Vagina (tissue), 2 donors: ENCODE measurements at regions not wholly inside any gene's neighbourhood (a gene's known extent, or its start where the extent isn't known, plus 50 kb on each side); places are given as distances from the start of the nearest gene placed in this dataset.
"Not testable (repeated sequence)": the region's sequence is repeated elsewhere in the genome, so short reads cannot be mapped to it uniquely, and the experiment has no call there.

Experiments
- POLR2A ChIP-seq, 2 donors: fragments of 450-650 bp; IDR thresholded peaks; one replicate each; pipeline ENCODE4 v1.6.1; 2017; ENCODE audit warnings: antibody characterized with exemption in 2 of 2, mild to moderate bottlenecking in 2 of 2, moderate library complexity in 2 of 2
- POLR2AphosphoS5 ChIP-seq, 2 donors: sonication (generic); formaldehyde crosslinking; IDR thresholded peaks; one replicate each; pipeline ENCODE4 v1.9.0; 2017; ENCODE audit warnings: antibody characterized with exemption in 2 of 2, mild to moderate bottlenecking in 2 of 2, low read depth in 1 of 2; ENCODE audit not compliant: insufficient read depth in 1 of 2
- TF ChIP-seq, protein P1 (sequence below), 3 experiments: fragments of 450-650 bp in 2 of 3; fragments of 200-600 bp in 1 of 3; sonication (generic) in 1 of 3; IDR thresholded peaks; one replicate each; pipeline ENCODE4 v1.5.1; 2017 to 2019; ENCODE audit warnings: antibody characterized with exemption in 3 of 3, mild to moderate bottlenecking in 2 of 3, moderate library complexity in 2 of 3

DNA sequence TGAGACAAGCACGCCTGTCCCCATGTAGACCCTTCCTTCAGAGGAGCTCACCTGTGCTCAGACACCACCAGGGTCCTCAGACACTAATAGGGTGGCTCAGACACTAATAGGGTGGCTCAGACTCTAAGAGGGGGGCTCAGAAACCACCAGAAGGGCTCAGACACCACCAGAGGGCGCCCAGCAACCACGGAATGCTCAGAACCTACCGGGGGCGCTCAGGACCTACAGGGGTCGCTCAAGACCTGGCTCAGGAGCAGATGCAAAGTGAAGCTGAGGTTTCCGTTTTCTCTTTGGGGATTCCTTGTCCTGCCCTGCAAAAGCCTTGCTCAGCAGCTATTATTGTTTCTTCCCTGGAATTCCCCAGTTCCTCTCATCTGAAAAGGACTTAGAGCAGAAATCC, 172.1 kb downstream of the POTEB start:
- TF ChIP-seq, protein P1, sequence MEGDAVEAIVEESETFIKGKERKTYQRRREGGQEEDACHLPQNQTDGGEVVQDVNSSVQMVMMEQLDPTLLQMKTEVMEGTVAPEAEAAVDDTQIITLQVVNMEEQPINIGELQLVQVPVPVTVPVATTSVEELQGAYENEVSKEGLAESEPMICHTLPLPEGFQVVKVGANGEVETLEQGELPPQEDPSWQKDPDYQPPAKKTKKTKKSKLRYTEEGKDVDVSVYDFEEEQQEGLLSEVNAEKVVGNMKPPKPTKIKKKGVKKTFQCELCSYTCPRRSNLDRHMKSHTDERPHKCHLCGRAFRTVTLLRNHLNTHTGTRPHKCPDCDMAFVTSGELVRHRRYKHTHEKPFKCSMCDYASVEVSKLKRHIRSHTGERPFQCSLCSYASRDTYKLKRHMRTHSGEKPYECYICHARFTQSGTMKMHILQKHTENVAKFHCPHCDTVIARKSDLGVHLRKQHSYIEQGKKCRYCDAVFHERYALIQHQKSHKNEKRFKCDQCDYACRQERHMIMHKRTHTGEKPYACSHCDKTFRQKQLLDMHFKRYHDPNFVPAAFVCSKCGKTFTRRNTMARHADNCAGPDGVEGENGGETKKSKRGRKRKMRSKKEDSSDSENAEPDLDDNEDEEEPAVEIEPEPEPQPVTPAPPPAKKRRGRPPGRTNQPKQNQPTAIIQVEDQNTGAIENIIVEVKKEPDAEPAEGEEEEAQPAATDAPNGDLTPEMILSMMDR (IDR thresholded peaks at IDR 0.05) = not testable (repeated sequence)
- not testable (repeated sequence) for TF ChIP-seq POLR2A (IDR thresholded peaks at IDR 0.05); POLR2AphosphoS5 (IDR thresholded peaks at IDR 0.05; ENCODE audit: insufficient read depth in 1 of 2, low read depth in 1 of 2)
